HG02938 (cell line): ENCODE measurements at regions not wholly inside any gene's neighbourhood (a gene's known extent, or its start where the extent isn't known, plus 50 kb on each side); places are given as distances from the start of the nearest gene placed in this dataset.
"Not testable (repeated sequence)": the region's sequence is repeated elsewhere in the genome, so short reads cannot be mapped to it uniquely, and the experiment has no call there.

Source experiments
- ATAC-seq: cut with Tn5 transposase; IDR thresholded peaks from one replicate; pipeline ENCODE4 v1.9.1; 2021; ENCODE audit warnings: mild to moderate bottlenecking, moderate library complexity; ENCODE audit not compliant: unreplicated experiment

DNA sequence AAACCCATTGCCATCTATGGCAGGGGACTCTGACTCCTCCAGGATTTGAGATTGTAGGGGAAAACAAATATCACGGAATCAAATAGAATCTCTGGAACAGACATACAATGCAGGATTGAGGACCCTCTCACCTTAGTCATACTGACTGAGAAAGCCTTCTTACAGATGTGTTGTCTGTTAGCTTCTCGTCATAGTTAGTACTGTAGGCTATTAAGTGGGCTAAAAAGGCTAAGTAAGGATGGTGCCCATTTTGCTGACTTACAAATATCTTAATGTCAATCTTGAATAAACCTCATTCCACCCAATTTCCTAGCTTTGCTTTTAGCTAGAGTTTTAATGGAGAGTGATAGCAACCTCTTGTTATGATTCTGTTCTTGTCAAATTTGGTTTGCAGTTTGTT lies 352.4 kb downstream of the QKI start:
- no peak for ATAC-seq

DNA sequence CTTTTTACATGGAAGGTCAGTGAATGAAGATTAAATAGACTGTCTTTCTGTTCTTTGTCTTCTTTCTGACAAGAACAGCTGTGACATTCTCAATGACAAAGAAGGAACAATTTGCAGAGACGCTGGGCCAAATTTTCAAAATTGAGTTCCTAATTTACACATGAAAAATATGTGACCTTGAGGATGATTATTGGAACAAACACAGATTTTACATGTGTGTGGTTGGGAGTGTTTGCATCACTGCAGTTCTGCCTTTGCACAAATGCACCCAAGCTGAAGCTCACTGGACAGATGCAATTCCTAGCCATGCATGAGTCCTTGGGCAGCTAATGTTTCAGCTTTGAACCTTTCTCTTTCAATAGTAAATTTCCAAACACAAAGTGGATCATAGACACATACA lies 350.8 kb downstream of the QKI start:
- no peak for ATAC-seq

DNA sequence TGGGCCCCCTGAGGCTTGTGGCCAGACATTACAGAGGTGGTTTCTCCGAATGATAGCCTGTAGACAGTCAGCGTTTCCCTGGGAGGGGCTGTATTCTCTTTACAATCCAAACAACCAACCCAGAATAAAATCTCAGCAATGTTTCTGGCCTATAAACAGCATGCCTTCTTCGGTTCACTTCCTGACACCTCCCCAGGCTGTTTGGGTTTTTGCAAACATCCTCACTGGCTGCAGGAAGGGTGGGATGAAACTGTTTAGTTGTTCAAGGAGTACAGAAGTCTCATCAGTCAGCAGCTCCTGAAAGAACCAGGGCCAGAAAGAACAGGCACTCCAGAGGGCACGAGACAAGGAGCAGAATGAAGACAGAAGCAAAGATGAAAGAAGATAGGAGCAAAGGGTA lies 350.0 kb downstream of the QKI start:
- ATAC-seq = no peak

DNA sequence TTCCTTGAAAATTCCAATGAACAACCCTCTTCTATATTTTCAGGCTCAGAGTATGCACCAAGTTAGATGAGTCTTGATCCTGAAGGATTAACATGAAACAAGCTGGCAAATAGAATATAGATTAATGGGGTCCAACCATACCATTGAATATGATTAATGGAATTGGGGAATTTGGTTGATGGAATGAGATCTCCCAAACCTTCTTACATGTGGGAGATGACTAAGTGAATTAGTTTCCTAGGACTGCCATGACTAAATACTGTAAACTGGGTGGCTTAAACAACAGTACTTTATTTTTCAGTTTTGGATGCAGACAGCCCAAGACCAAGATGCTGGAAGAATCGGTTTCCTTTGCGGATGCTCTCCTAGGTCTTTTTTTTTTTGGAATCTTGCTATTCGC lies 347.0 kb downstream of the QKI start:
- no peak for ATAC-seq

DNA sequence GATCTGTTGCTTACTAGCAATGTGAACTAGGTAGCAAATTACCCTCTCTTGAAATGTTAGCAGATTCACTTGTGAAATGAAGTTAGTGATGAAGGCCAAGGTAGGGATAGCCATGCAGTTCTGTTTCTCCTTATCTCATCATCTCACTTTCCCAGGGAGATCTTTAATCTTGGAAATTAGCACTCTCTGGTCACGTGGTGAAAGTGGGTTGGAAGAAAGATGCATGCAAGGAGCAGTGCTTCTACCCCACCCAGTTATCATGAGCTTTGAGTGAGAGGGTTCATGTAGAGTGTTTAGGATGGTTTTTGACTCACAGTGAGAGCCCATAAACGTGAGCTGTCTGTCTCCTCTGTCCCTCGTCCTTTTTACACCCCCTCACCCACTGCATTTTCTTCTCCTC lies 346.3 kb downstream of the QKI start:
- no peak for ATAC-seq

DNA sequence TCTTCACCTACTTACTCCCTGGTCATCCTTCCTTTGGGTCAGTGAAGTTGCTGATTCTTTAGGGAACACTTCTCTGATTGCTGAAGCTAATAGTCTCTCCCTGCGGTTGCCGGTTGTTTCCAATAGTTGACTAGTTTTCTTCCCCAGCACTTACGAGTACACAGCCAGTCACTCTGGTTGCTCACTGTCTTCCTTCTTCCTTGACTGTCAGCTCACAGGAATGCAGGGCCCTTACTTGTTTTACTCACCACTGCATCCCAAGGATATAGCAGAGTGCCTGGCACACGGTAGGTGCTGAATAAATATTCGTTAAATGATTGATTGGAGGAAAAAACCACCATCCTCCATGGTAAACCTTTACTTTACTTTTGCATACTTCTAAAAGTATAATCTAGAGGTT lies 345.0 kb downstream of the QKI start:
- ATAC-seq = no peak

DNA sequence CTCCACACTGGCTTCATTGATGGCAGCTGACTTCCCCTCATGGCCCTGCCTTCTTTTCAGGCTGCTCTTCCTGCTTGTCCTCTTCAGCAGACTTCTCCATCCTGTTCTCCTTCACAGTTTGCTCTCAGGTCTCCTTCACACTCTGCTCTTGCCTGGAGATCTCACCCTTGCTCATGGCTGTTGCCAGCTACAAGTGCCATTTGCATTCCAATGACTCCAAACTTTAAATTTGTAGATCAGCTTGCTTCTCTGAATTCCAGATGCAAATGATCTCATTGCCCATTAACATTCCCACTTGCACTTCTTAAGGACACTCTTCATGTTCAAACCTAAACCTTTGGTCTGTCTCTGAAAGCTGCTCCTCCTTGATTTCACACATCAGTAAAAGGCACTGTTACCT lies 343.0 kb downstream of the QKI start:
- no peak for ATAC-seq

DNA sequence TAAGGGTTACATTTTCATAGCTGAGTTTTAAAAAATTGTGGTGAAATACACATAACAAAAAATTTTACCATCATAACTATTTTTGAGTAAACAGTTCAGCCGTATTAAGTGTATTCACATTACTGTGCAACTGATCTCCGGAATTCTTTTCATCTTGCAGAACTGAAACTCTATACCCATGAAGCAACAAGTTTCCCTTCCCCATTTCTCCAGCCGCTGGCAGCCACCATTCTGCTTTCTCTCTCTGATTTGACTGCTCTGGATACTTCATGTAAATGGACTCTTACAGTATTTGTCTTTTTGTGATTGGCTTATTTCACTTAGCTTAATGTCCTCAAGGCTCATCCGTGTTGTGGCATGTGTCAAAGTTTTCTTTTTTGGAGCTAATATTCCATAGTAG lies 341.6 kb downstream of the QKI start:
- peak; percentile 100 for ATAC-seq

DNA sequence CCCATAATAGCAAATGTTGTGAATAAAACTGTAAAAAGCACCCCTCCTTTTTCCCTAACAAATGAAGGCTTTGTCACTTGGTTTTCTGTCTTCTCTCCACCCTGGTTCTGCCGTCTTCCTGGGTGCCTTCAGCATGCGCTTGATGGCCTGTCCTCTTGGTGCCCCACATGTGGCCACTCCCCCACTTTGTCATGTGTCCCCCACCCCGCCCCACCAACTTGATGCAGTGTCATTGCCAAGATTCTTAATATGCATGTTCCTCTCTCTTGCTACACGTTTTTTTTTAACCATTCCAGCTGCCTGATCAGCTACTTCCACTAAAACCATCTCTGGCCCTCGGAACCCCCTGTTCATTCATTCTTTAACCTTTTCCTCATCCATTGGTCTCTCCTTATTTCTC lies 340.3 kb downstream of the QKI start:
- ATAC-seq = no peak

DNA sequence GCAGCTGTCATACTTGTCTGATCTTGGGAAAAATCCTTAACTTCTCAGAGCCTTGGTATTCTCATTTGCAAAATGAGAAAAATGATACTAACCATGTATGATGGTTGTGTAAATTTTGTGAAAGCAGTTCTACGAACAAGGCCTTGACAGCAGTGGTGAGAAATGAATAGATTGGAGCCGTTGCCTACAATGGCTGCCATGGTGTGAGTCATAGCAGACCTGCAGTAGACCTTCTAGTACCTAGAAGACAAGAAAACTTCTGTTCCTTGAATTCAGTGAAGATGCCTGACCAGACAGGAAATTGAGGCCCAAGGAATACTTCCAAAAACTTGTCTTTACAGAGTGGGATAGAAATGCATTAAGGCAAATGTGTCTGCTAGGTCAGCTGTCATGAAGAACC lies 338.9 kb downstream of the QKI start:
- ATAC-seq = no peak

DNA sequence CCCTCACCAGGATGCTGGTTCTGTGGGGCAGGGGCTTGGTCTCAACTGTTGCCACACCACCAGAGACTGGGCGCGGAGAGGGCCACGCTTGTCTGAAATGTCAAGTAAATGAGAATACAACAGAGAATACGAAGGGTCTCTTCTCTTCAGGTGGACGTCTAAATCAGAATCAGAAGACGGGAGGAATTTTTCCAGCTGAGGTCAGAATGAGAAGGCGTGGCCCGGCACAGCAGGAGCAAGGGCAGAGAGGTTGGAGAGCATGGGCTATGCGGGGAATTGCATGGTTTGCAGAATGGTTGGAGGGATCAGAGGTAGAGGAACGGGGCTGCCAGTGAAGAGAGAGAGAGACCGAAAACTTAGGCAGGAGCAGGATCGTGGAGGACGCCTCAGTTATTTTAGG lies 337.9 kb downstream of the QKI start:
- ATAC-seq = no peak

DNA sequence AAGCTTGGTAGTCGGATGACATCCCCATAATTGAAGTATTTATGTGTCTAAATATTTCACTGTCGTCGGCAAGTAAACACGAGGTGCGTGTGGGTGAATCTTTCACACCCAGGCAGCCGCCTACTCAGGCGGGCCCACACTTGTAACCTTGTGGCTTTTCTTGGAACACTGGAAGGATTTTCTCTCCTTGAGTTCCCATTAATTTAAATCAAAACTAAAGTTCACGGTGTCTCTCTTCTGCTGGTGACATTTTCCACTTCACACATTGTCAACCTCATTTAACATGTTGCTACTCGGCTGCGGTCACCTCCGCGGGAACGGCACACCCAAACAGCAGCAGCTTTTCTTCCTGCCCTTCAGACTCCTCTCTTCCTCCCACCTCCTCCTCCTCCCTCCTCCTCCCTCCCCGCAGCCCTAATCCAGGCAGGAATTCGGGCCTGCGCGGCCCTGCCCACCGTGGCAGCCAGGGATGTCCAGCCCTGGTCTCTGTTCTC lies 336.6 kb downstream of the QKI start:
- no peak for ATAC-seq

DNA sequence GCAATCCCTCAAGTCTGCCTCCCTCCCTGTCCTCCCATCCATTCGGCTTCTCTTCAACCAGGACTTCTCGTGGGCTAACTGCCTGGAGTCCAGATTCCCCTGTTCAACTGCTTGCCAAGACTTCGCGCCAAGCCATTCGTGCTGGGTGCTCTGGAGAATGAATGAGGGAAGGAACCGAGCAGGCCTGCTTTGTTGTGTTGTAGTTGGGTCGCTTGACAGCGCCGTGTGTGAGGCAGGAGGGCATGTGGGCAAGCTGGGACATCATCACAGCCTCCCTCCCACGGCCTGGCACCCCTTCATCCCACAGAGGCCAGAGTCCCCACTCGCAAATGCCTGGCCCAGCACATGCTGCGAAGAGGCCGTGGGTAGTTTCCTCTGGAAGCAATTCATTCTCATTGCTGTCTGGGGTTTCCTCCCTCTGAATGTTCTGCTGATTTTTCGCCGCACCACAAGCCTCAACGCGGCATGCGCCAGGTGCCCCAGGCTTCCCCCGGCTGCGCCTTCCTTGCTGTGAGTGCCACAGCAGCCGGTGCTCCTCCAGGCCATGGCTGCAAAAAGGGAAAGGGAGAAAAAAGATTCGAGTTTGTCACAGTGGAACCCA lies 336.0 kb downstream of the QKI start:
- no peak for ATAC-seq

DNA sequence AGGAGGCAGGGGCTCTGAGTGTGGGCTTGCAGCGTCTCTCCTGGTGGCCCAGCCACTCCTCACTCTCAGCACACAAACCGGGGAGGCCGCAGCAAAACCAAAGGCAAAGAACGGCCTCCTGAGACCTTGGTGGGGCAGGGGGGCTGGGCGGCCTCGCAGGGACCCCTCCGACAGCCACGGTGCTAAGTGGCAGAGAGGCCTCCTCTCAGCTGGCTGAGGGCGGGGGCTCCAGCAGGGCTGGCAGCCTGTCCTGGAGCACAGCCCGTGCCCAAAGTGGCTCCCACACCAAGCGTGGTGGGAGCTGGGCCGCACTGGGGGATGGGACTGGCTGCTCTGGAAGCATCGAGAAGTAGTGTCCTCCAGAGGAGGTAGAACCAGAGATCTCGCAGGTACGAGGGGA lies 334.4 kb downstream of the QKI start:
- no peak for ATAC-seq

DNA sequence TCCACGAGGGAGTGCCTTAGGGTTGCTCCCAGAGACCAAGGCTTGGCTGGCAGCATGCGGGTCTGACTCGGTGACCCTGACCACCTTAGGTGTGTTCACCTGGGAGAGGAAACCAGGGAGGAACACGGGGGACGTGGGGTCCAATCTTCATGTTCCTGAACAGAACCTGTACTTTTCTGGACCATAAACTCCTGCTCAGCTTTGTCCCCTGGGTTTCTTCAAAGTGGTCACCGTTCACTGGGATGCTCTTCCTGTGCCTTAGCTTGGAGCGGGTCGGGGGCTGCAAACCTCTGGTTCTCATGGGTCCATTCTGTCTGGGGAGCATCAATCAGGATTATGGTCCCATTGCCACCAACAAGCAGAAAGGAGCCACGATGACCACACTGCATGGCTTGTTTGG lies 333.5 kb downstream of the QKI start:
- no peak for ATAC-seq

DNA sequence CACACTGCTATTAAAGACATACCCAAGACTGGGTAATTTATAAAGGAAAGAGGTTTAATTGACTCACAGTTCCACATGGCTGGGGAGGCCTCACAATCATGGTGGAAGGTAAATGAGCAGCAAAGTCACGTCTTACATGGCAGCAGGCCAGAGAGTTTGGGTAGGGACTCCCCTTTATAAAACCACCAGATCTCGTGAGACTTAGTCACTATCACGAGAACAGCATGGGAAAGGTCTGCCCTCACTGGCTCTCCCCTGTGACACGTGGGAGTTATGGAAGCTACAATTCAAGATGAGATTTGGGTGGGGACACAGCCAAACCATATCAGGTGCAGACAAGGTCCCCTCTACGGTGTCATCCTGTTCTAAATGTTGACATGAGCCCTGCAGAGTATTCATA lies 332.5 kb downstream of the QKI start:
- ATAC-seq = not testable (repeated sequence)

DNA sequence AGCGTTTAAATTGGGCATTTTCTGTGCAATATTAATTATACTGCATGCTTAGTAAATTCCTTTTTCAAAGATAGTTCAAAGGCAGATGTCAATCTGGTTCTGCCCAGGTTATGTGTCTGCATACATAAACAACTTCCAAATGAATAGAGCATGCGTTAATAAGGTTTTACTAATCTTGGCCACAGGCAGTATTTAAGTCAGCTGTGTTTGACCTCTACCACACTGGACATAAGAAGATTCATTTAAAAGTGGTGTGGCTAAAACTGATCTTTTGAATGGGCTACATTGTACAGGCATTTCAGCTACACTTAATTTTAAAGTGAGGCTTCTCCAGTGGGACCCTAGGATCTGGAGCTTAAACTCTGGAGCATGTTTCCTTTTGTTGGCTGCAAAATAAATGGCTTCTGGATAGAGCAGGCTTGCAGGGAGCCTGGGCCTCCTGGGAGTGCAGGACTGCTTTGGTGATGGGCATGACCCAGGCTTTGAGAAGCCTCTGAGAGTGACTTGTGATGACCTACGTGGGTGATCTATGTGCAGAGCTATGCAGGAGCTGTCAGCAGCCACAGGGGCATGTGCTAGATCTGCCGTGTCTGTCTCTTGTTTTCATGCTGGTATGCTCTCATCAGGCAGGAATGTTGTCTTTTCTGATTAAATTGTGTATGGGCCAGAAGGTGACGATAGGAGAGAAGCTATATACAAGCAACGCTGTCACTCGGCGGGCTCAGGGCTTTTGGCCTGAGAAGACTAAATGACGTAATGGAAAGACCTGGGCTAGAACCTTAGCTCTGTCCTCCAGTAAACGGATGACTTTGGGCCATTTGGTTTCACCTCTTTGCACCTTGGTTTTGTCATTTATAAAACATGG lies 331.2 kb downstream of the QKI start:
- ATAC-seq = no peak

DNA sequence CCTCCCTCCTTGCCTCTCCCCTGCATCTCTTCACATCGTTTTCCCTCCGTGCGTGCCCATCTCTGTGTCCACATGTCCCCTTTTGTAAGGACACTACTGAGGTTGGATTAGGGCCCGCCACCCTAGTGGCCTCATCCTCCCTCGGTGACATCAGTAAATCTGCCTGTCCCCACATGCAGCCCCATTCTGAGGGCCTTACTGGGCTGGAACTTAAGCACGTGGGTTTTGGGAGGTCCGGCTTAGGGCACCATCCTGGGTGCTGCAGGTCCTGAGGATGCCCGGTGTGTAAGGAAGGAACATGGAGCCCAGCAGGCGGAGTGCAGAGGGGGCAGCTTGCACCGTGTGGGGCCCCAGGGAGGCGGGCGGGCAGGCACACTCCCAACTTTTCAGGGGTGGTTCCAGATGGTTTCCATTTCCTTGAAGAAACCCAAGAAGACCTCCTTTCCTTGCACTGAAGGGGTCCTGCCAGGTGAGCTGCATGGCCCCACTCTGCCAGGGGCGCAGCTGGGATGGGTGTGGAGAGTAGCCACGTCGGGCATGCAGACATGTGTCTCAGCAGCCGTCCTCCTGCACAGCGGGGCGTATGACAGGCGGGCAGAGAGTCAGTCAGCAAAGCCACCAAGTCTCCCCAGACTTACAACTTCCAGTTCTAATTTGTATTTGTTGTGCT lies 329.9 kb downstream of the QKI start:
- ATAC-seq = no peak

DNA sequence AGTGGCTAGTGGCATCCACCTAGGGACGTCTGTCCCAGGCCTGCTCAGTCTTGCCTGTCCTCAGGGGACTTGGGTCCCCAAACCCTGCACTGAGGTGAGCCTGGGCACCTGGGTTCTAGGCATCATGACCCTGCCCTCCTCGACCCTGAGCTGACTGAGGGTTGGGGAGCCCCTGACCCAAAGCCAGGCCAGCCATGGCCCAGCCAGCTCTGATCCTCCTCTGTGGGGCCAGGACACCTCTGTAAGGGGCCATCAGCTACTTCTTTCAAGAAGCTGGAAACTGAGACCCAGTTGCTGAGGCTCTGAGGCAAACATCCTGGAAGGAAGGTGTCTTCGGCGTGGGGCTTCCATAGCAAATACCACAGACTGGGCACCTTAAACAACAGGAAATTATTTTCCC lies 329.3 kb downstream of the QKI start:
- ATAC-seq = no peak

DNA sequence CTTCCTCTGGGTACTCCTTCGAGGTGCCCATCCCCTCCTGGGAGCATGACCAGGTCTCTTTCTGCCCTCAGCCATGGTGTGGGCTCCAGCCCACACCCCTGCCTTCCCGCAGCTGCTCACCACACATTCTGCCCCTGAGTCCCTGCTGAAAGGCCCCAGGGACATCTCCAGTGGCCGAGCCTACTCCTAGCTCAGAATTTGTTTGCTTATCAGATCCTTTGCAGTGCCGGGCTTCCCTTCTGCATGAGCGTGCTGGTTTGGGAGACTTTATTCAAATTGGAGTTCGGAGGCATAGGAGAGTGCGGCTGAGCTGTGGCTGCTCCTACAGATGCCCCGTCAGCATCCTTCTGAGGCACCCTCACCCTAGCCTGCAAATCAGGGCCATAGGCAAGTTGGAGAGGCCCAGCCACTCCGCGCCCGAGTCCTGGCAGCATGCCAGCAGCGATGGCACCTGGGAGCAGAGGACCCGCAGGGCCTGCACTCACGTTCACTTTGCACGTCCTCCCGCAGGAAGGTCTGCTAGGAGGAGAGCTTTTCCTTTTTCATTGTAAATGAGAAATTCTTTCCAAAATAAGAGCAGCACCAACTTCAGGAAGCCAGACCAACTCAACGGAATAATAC lies 327.3 kb downstream of the QKI start:
- no peak for ATAC-seq

DNA sequence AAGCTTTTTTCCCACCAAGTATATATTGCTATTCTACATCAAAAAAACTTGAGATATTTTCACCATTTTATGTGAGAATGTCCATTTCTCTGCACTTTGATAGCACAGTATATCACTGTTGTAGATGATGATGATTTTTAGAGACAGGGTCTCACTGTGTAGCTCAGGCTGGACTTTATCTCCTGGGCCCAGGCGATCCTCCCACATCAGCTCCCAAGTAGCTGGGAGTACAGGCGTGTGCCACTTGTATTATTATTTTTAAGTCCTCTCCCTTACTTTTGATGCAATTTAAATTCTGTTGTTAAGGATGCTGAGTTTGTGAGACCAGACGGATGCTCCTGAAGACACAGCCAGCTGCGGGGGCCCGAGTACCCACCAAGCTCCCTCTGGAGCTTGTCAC lies 326.8 kb downstream of the QKI start:
- no peak for ATAC-seq

DNA sequence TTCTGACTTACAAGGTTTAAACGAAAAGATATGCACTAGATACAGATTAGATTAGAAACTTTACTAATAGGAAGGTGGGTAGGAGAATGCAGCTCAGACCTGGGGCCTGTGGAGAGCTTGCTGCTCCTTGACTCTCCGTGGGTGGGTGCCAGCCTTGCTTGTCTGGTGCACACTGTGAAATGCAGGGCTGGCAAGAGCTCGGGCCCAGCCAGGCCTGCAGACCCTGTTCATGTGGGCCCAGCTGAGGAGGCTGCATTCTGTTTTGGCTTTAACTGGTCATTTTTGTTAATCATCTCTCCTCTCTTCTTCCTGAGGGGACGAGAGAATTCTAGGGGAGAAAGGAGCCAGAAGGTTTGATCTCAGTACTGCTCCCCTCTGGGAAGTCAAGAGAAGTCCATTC lies 325.4 kb downstream of the QKI start:
- ATAC-seq = no peak
